Mesothelial cell of epicardium (in vitro differentiated cells): ENCODE measurements at regions not wholly inside any gene's neighbourhood (a gene's known extent, or its start where the extent isn't known, plus 50 kb on each side); places are given as distances from the start of the nearest gene placed in this dataset.

ENCODE experiments used
- DNase-seq, 2 experiments: peaks; one replicate each; pipeline ENCODE4 v3.0.0; 2021; ENCODE audit warnings: low spot score in 2 of 2; ENCODE audit not compliant: unreplicated experiment in 2 of 2
- H3K27ac Mint-ChIP-seq: 2 replicates; pipeline ENCODE4 v1.8.0; 2021; ENCODE audit warnings: mixed read lengths
- H3K27me3 Mint-ChIP-seq: 2 replicates; pipeline ENCODE4 v1.8.0; 2021; ENCODE audit warnings: low read depth, mixed read lengths
- H3K36me3 Mint-ChIP-seq: 2 replicates; pipeline ENCODE4 v1.8.0; 2021; ENCODE audit warnings: mixed read lengths
- H3K4me1 Mint-ChIP-seq: 2 replicates; pipeline ENCODE4 v1.8.0; 2021; ENCODE audit warnings: mixed read lengths
- H3K4me3 Mint-ChIP-seq: 2 replicates; pipeline ENCODE4 v1.8.0; 2021; ENCODE audit warnings: mild to moderate bottlenecking, moderate library complexity, mixed read lengths
- H3K9me3 Mint-ChIP-seq: 2 replicates; pipeline ENCODE4 v1.8.0; 2021; ENCODE audit warnings: mixed read lengths
- CTCF ChIP-seq: fragments of 200-600 bp; sonication (generic); IDR thresholded peaks from one replicate; pipeline ENCODE4 v1.5.0; 2021; ENCODE audit warnings: antibody characterized with exemption; ENCODE audit not compliant: unreplicated experiment

GRCh38 chr20:52590100-52590499 is 382.1 kb upstream of the TSHZ2 start:
- no peaks in the 10 kb centered on the region for H3K4me1 Mint-ChIP-seq

GRCh38 chr20:52589251-52589812 is 382.8 kb upstream of the TSHZ2 start:
- Mint-ChIP-seq H3K27ac (no peak overlapping the region), H3K4me1 (no peaks in the 10 kb centered on the region), H3K36me3 (no peaks in the 10 kb centered on the region), H3K27me3 (peaks cover 83% of the 10 kb centered on the region), H3K9me3 (no peaks in the 10 kb centered on the region), H3K4me3 (no peak overlapping the region)
- DNase-seq: no peak
- no peak for TF ChIP-seq CTCF

More at GRCh38 chr20:52590100-52590499, 382.1 kb upstream of the TSHZ2 start:
- no peaks in the 10 kb centered on the region for H3K36me3 Mint-ChIP-seq
- TF ChIP-seq CTCF: no peak
- H3K27me3 Mint-ChIP-seq: peaks cover 79% of the 10 kb centered on the region
- H3K9me3 Mint-ChIP-seq: no peaks in the 10 kb centered on the region
- no peak for DNase-seq
- no peak overlapping the region for H3K4me3 Mint-ChIP-seq
- no peak overlapping the region for H3K27ac Mint-ChIP-seq

- no peak for TF ChIP-seq CTCF
- no peak overlapping the region for H3K4me3 Mint-ChIP-seq
These were observed 385.5 kb upstream of the TSHZ2 start for GRCh38 chr20:52586660-52587059.

GRCh38 chr20:52585333-52585732 is 386.8 kb upstream of the TSHZ2 start:
- H3K27ac Mint-ChIP-seq: no peak overlapping the region
- H3K27me3 Mint-ChIP-seq: peaks cover 69% of the 10 kb centered on the region
- no peaks in the 10 kb centered on the region for H3K4me1 Mint-ChIP-seq
- H3K36me3 Mint-ChIP-seq: no peaks in the 10 kb centered on the region
- no peak overlapping the region for H3K4me3 Mint-ChIP-seq
- TF ChIP-seq CTCF: no peak
- no peak for DNase-seq
- no peaks in the 10 kb centered on the region for H3K9me3 Mint-ChIP-seq

More at GRCh38 chr20:52586660-52587059, 385.5 kb upstream of the TSHZ2 start:
- H3K4me1 Mint-ChIP-seq: no peaks in the 10 kb centered on the region
- no peaks in the 10 kb centered on the region for H3K36me3 Mint-ChIP-seq
- peaks cover 71% of the 10 kb centered on the region for H3K27me3 Mint-ChIP-seq
- no peaks in the 10 kb centered on the region for H3K9me3 Mint-ChIP-seq
- no peak for DNase-seq
- H3K27ac Mint-ChIP-seq: no peak overlapping the region

- H3K9me3 Mint-ChIP-seq: peaks cover 8% of the 10 kb centered on the region
- TF ChIP-seq CTCF: no peak
- H3K36me3 Mint-ChIP-seq: peaks cover 2% of the 10 kb centered on the region
- no peak overlapping the region for H3K4me3 Mint-ChIP-seq
- no peak overlapping the region for H3K27ac Mint-ChIP-seq
- peaks cover 60% of the 10 kb centered on the region for H3K27me3 Mint-ChIP-seq
- no peaks in the 10 kb centered on the region for H3K4me1 Mint-ChIP-seq
- DNase-seq: no peak
These were observed 387.0 kb upstream of the ZFP64 start for GRCh38 chr20:52578559-52578958.

GRCh38 chr20:52577696-52578095 is 386.1 kb upstream of the ZFP64 start:
- Mint-ChIP-seq H3K27ac (no peak overlapping the region), H3K9me3 (peaks cover 8% of the 10 kb centered on the region), H3K27me3 (peaks cover 58% of the 10 kb centered on the region), H3K36me3 (peaks cover 2% of the 10 kb centered on the region), H3K4me3 (no peak overlapping the region), H3K4me1 (no peaks in the 10 kb centered on the region)
- no peak for TF ChIP-seq CTCF
- no peak for DNase-seq
